GM21526 (cell line): ENCODE measurements at regions not wholly inside any gene's neighbourhood (a gene's known extent, or its start where the extent isn't known, plus 50 kb on each side); places are given as distances from the start of the nearest gene placed in this dataset.
"Not testable (repeated sequence)": the region's sequence is repeated elsewhere in the genome, so short reads cannot be mapped to it uniquely, and the experiment has no call there.

Experiments used
- ATAC-seq: cut with Tn5 transposase; IDR thresholded peaks from one replicate; pipeline ENCODE4 v1.9.1; 2021; ENCODE audit warnings: moderate library complexity; ENCODE audit not compliant: unreplicated experiment, low FRiP score

GRCh38 chr1:178603926-178604325 lies 91.0 kb downstream of the TEX35 start:
- ATAC-seq, result no peak

GRCh38 chr1:178606839-178607238 lies 93.9 kb downstream of the TEX35 start:
- ATAC-seq, result no peak

GRCh38 chr1:178607718-178608408 lies 95.0 kb downstream of the TEX35 start:
- ATAC-seq, result peak; percentile 31

GRCh38 chr1:178609015-178609414 lies 96.1 kb downstream of the TEX35 start:
- no peak for ATAC-seq

- ATAC-seq, result not testable (repeated sequence)
Measured at GRCh38 chr1:178610690-178611410, 97.9 kb downstream of the TEX35 start.

GRCh38 chr1:178612261-178612660 lies 99.4 kb downstream of the TEX35 start:
- no peak for ATAC-seq

GRCh38 chr1:178613271-178613945 lies 100.5 kb downstream of the TEX35 start:
- no peak for ATAC-seq

- no peak for ATAC-seq
Measured at GRCh38 chr1:178614286-178614685, 101.4 kb downstream of the TEX35 start.

- no peak for ATAC-seq
Measured at GRCh38 chr1:178619042-178619927, 105.8 kb upstream of the RALGPS2 start.

GRCh38 chr1:178620584-178621475 lies 104.2 kb upstream of the RALGPS2 start:
- no peak for ATAC-seq

- no peak for ATAC-seq
Measured at GRCh38 chr1:178621822-178622221, 103.2 kb upstream of the RALGPS2 start.

GRCh38 chr1:178625695-178626094 lies 99.3 kb upstream of the RALGPS2 start:
- no peak for ATAC-seq

- ATAC-seq, result no peak
Measured at GRCh38 chr1:178627037-178627436, 98.0 kb upstream of the RALGPS2 start.

GRCh38 chr1:178628637-178629251 lies 96.3 kb upstream of the RALGPS2 start:
- ATAC-seq, result no peak

GRCh38 chr1:178629252-178630154 lies 95.5 kb upstream of the RALGPS2 start:
- ATAC-seq, result no peak

GRCh38 chr1:178630417-178630816 lies 94.6 kb upstream of the RALGPS2 start:
- ATAC-seq, result no peak

GRCh38 chr1:178632653-178633052 lies 92.4 kb upstream of the RALGPS2 start:
- no peak for ATAC-seq

- ATAC-seq, result no peak
Measured at GRCh38 chr1:178633056-178633455, 92.0 kb upstream of the RALGPS2 start.
